UCSD-AML1 (cell line): ENCODE measurements at regions not wholly inside any gene's neighbourhood (a gene's known extent, or its start where the extent isn't known, plus 50 kb on each side); places are given as distances from the start of the nearest gene placed in this dataset.
"Not testable (repeated sequence)": the region's sequence is repeated elsewhere in the genome, so short reads cannot be mapped to it uniquely, and the experiment has no call there.

ENCODE experiments used
- DNase-seq: peaks from one replicate; lab custom pipeline; 2025; ENCODE audit not compliant: unreplicated experiment; lab: John Stamatoyannopoulos, UW

DNA sequence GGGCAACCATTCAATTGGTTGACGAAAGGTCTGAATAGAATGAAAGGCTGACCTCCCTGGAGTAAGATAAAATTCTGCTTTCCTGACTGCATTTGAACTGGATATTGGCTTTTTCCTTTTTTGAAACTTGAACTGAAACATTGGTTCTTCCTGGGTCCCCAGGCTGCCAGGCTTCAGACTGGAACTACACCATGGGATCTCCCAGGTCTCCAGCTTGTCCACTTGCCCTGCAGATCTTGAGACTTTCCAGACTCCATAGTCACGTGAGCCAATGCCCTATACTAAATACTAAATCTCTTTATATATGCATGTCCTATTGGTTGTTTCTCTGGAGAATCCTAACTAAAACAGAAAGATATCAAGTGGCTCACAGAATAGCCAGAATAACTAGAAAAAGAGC, 118.7 kb upstream of the KRR1 start:
- no peak for DNase-seq

DNA sequence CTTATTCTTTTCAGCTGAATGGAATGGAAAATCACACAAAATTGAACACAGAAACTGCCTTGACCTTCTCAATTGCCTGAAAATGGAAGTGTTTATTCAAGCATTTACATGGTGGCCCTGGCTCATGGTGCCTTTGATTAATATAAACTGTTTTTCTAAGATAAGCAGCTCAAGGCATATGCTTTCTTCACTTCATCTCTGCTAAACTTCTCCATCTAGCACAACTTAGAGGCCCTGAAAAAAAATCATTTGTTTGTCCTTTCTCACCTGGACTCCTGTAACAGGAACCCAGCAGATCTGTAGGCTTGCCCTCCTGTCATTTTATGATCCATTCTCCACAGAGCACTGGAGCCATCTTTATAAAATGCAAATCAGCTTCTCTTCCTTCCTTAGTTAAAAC, 117.5 kb upstream of the KRR1 start:
- DNase-seq: no peak

DNA sequence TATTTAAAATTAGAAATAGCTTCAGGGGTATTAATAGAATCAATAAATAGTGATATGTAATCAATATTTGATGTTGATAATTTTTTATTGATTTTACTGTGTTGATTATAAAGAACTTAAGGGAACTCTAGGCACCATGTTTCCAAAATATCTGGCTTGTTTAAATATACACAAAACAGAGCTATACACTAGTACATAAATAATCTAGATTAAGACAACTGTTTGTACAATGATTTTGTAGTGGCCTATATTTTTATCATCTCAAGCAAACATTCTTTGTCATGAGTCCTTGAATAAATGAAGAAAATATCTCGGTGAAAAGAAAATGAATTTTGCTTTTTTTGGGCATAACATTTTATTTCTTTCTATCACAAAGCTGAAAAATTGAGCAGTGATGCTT, 117.1 kb upstream of the KRR1 start:
- DNase-seq: no peak

GRCh38 chr12:75623631-75624154, 112.3 kb upstream of the KRR1 start:
- DNase-seq: no peak

DNA sequence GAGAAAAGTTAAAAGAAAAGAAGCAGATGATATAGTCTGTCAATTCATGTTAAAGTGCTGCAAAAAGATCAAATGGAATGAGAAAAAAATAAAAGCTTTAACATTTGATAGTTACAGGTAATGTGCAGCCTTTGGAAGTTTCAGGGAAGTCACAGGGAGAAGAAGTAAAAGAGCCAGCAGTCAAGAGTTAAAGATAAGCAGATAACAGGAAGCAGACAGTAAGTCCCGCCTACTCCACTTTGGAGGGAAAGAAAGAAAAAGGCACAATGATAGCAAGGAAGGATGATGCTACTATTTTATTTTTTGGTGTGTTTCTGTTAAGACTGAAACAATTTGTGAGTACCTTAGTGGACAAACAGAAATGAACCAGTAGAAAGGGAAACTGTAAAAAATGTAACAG, 111.1 kb upstream of the KRR1 start:
- DNase-seq: no peak

DNA sequence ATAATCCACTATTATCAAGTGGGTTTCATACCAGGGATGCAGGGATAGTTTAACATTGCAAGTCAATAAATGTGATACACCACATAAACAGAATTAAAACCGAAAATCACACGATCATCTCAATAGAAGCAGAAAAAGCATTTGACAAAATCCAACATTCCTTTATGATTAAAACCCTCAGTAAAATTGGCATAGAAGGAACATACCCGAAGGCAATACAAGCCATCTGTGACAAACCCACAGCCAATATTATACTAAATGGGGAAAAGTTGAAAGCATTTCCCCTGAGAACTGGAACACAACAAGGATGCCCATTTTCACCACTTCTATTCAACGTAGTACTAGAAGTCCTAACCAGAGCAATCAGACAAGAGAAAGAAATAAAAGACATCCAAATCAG, 103.0 kb upstream of the KRR1 start:
- not testable (repeated sequence) for DNase-seq

GRCh38 chr12:75613981-75614380, 102.6 kb upstream of the KRR1 start:
- no peak for DNase-seq

GRCh38 chr12:75611041-75611440, 99.6 kb upstream of the KRR1 start:
- no peak for DNase-seq

- DNase-seq: no peak
Measured at GRCh38 chr12:75606956-75607355, 95.5 kb upstream of the KRR1 start.

DNA sequence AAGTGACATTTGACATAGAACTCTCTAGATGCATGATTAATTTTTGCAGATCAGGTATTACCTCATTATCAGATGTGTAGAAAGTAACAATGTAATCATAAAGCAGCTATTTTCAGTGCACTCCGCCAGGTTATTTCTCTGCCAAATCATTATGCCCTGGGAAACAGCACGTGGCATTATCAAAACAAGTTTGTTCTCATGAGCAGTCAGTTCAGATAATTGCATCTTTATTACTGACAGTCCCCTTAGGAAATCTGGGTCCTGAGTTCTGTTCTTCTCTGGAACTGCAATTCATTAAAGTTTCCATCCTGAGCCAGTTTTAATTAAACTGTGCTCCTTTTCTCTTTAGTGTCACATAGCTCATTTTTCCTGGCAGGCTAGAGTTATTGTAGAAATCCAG, 94.7 kb upstream of the KRR1 start:
- no peak for DNase-seq

- DNase-seq: no peak
Measured at GRCh38 chr12:75603475-75603874, 92.1 kb upstream of the KRR1 start.

DNA sequence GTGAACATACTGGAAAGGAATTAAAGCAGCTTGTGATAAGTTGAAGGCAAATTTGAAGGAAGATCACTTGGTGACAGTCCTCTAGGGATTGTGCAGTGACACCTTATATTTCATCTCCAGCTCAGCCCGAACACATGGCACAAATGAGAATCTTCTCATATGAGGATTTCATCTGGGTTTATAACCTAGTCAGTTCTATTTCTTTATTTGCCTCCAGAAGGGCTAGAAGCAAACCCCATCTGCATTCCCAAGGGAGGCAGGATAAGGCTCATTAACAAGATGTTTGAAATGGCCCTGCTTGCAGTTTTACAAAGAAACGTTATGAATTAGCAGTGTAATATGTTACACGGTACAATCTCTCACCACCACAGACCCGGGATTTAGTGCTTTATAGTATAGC, 90.7 kb upstream of the KRR1 start:
- no peak for DNase-seq

GRCh38 chr12:75600146-75600545, 88.7 kb upstream of the KRR1 start:
- DNase-seq: no peak

- DNase-seq: no peak
Measured at GRCh38 chr12:75599061-75599460, 87.7 kb upstream of the KRR1 start.

GRCh38 chr12:75596406-75596805, 85.0 kb upstream of the KRR1 start:
- DNase-seq: no peak

DNA sequence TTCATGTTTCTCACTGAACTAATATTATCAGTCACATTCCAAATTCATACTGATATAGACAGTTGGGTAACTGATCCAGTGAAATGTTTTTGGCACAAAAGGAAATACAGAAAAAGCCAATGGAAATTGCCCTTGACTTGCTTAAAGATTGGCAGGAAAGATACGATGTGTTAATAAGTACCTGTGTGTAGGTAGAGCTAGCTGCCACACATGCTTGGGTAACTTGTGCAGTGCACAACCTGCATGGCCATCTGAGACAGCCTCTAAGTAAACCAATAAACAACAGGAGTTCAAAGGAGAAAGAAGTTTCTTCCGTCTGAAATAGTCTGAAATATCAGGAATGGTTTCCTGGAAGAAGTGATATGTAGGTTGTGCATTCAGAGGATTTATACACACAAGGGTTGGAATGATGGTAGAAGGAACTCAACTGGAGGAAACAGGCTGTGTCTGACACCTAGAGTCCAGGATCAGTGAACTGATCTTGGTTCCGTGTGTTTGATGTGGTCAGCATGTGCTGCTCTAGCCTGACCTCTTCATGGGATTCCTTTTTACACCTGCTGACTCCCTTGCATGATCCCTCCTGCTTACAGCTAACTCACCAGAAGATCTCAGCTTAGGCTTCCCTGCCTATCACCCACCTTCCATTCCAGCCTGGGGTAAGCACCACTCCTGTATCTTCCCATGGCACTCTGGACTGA, 81.4 kb upstream of the KRR1 start:
- no peak for DNase-seq

DNA sequence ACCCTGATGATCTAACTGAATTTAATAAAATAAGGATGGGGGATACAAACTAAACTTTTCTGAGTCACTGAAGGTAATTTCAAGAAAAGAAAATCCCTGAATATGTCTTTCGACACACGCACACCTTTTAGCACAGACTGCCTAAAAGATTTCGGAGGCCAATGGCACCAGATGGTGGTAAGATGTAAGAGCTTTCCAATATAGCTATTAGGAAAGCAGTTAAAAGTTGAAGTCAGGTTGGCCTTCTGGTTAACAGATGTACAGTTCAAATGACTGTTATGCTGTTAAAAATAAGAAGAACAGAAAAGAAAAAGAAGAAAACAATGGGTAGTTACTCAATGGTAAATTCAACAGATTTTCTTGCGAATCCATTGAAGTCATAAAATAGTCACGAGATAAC, 80.7 kb upstream of the KRR1 start:
- no peak for DNase-seq

GRCh38 chr12:75591628-75592027, 80.2 kb upstream of the KRR1 start:
- no peak for DNase-seq

DNA sequence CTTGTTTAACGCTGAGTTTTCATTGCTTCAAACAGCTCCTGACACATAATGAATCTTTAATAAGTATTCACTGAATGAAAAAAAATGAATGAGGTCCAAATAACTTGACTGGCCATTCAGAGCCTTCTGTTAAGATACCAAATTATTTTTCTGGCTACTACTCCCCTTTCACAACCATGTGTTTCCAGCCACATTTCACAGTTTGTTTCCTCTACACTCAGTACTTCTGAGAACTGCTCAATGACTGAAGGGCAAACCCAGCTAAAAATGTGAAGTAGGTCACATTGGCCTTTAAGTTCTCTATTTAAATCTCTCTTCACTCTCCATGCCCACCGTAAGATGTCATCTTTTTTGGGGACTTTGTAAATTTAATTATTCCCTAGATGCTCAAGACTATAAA, 78.4 kb upstream of the KRR1 start:
- no peak for DNase-seq

- no peak for DNase-seq
Measured at GRCh38 chr12:75587340-75588106, 76.1 kb upstream of the KRR1 start.

DNA sequence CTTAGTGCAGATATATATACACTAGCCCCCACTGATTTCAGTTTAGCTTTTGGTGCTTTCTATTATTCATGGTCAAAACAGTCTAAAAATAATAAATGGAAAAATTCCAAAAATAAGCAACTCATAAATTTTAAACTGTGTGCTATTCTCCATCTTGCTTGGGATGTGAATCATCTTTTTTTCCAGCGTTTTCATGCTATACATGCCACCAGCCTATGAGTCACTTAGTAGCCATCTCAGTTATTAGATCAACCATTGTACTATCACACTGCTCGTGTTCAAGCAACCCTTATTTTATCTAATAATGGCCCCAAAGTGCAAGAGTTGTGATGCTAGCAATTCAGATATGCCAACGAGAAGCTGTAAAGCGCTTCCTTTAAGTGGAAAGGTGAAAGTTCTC, 73.9 kb upstream of the KRR1 start:
- no peak for DNase-seq

- no peak for DNase-seq
Measured at GRCh38 chr12:75583355-75583754, 71.9 kb upstream of the KRR1 start.

DNA sequence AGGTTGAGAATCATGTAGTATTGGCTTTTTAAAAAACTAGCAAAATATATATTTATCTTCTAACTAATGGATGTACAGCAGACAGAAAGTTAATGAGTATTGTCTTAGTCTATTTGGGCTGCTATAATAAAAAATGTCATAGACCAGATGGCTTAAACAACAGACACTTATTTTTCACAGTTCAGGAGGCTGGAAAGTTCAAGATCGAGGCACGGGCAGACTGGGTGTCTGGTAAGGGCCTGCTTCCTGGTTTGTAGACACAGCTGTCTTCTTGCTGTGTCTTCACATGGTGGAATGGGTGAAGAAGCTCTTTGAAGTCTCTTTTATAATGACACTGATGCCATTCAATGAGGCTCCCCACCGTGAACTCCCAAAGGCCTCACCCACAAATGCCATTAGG, 70.1 kb upstream of the KRR1 start:
- DNase-seq: no peak
